SH-SY5Y (cell line): ENCODE measurements at regions not wholly inside any gene's neighbourhood (a gene's known extent, or its start where the extent isn't known, plus 50 kb on each side); places are given as distances from the start of the nearest gene placed in this dataset.

Source experiments
- GATA2 ChIP-seq: IDR thresholded peaks from 2 replicates; pipeline ENCODE4 v1.6.1; 2011; ENCODE audit warnings: mild to moderate bottlenecking, low read depth, low read length
- GATA3 ChIP-seq: IDR thresholded peaks from 2 replicates; pipeline ENCODE4 v1.6.1; 2011; ENCODE audit warnings: low read depth, mild to moderate bottlenecking, low read length, moderate library complexity

GRCh38 chr14:71193663-71194062, 286.4 kb downstream of the PCNX1 start:
- TF ChIP-seq GATA3 (no peak), GATA2 (no peak)
